Endothelial cell of umbilical vein (primary cell): ENCODE measurements at regions not wholly inside any gene's neighbourhood (a gene's known extent, or its start where the extent isn't known, plus 50 kb on each side); places are given as distances from the start of the nearest gene placed in this dataset.

Source experiments
- BruUV-seq: library from RNA; stranded (reverse); fragments of 400-500 nt; replicated peaks from 2 replicates; lab custom pipeline; 2021; lab: Mats Ljungman, UMichigan
- CTCF ChIA-PET: fragments of 300-600, 350-600 bp; sonication (Branson Sonifier 250); formaldehyde crosslinking; loops from one replicate; lab custom pipeline; 2021; ENCODE audit warnings: antibody characterized with exemption, inconsistent platforms; lab: Charles Lee
- POLR2A ChIA-PET: fragments of 300-600, 350-600 bp; sonication (Branson Sonifier 250); formaldehyde crosslinking; loops from one replicate; lab custom pipeline; 2021; ENCODE audit warnings: antibody characterized with exemption, inconsistent platforms; lab: Charles Lee
- DNase-seq: peaks from one replicate; pipeline ENCODE4 v3.0.0-alpha.2; 2011; ENCODE audit warnings: low read depth, low spot score
- FAIRE-seq: peaks from 2 replicates; lab custom pipeline; 2011; peaks lifted over from hg19 to GRCh38; lab: Jason Lieb, UNC
- H2AFZ ChIP-seq: 2 replicates; pipeline ENCODE4 v1.6.0; 2012; ENCODE audit warnings: low read depth, low read length, control low read depth, inconsistent platforms
- H3K27ac ChIP-seq: 2 replicates; pipeline ENCODE4 v1.5.1; 2011; ENCODE audit warnings: low read depth, mild to moderate bottlenecking, control low read depth, low read length, moderate library complexity; ENCODE audit not compliant: insufficient read depth
- H3K27me3 ChIP-seq, 2 experiments: 2 replicates each; pipeline versions ENCODE4 v1.6.0 to v1.6.1; 2011; ENCODE audit warnings: low read length in 2 of 2, mixed read lengths in 1 of 2; ENCODE audit not compliant: control insufficient read depth in 2 of 2, insufficient read depth in 2 of 2
- H3K36me3 ChIP-seq, 2 experiments: 2 replicates in 1 of 2; 3 replicates in 1 of 2; pipeline ENCODE4 v1.5.1; 2011; ENCODE audit warnings: low read length in 2 of 2, mild to moderate bottlenecking in 1 of 2, moderate library complexity in 1 of 2; ENCODE audit not compliant: control insufficient read depth in 2 of 2, insufficient read depth in 2 of 2; ENCODE audit errors: extremely low read depth in 1 of 2
- H3K4me1 ChIP-seq: 3 replicates; pipeline ENCODE4 v1.5.1; 2011; ENCODE audit warnings: mild to moderate bottlenecking, low read length; ENCODE audit not compliant: control insufficient read depth, insufficient read depth; ENCODE audit errors: extremely low read depth
- H3K4me2 ChIP-seq: 2 replicates; pipeline ENCODE4 v1.6.1; 2011; ENCODE audit warnings: low read length, control low read depth, mixed read lengths; ENCODE audit not compliant: insufficient read depth
- H3K4me3 ChIP-seq, 3 experiments: fragments of 200-600 bp in 1 of 3; sonication (generic), shearing (Covaris generic) in 1 of 3; replicated peaks in 1 of 3; 2 replicates each; pipeline ENCODE4 v1.5.1; 2011 to 2016; ENCODE audit warnings: control low read depth in 3 of 3, low read length in 3 of 3, mild to moderate bottlenecking in 2 of 3, inconsistent platforms in 1 of 3, low read depth in 1 of 3, moderate library complexity in 1 of 3; ENCODE audit not compliant: insufficient read depth in 1 of 3
- H3K79me2 ChIP-seq: 2 replicates; pipeline ENCODE4 v1.6.0; 2012; ENCODE audit warnings: low read length, inconsistent platforms; ENCODE audit not compliant: control insufficient read depth, insufficient read depth
- H3K9ac ChIP-seq: replicated peaks from 2 replicates; pipeline ENCODE3; 2011; ENCODE audit warnings: low read length, control low read depth; ENCODE audit not compliant: insufficient read depth; ENCODE audit errors: extremely low read depth
- H3K9me1 ChIP-seq: replicated peaks from 3 replicates; pipeline ENCODE4 v1.6.0; 2011; ENCODE audit warnings: mild to moderate bottlenecking, low read length; ENCODE audit not compliant: control insufficient read depth, insufficient read depth; ENCODE audit errors: extremely low read depth
- H3K9me3 ChIP-seq: replicated peaks from 2 replicates; pipeline ENCODE4 v1.5.1; 2012; ENCODE audit warnings: low read length, inconsistent platforms; ENCODE audit not compliant: control insufficient read depth, insufficient read depth
- H4K20me1 ChIP-seq: replicated peaks from 2 replicates; pipeline ENCODE3; 2011; ENCODE audit warnings: mild to moderate bottlenecking, low read length; ENCODE audit not compliant: control insufficient read depth, insufficient read depth; ENCODE audit errors: extremely low read depth
- EZH2 ChIP-seq: IDR thresholded peaks from 2 replicates; pipeline ENCODE4 v1.6.1; 2012; ENCODE audit warnings: borderline replicate concordance, low read depth, mild to moderate bottlenecking, moderate library complexity, low read length, inconsistent platforms; ENCODE audit not compliant: severe bottlenecking
- FOS ChIP-seq: IDR thresholded peaks from 2 replicates; pipeline ENCODE4 v1.6.1; 2011; ENCODE audit warnings: mild to moderate bottlenecking, low read length, moderate library complexity, borderline replicate concordance; ENCODE audit not compliant: insufficient read depth
- GATA2 ChIP-seq: IDR thresholded peaks from 2 replicates; pipeline ENCODE4 v1.7.0; 2011; ENCODE audit warnings: low read depth, mild to moderate bottlenecking, moderate library complexity, mixed read lengths, low read length; ENCODE audit not compliant: insufficient read length, insufficient read depth
- JUN ChIP-seq: IDR thresholded peaks from 2 replicates; pipeline ENCODE4 v1.6.1; 2011; ENCODE audit warnings: borderline replicate concordance, low read depth; ENCODE audit not compliant: insufficient read length, insufficient read depth
- MYC ChIP-seq: IDR thresholded peaks from one replicate; pipeline ENCODE4 v1.6.1; 2011; ENCODE audit warnings: mild to moderate bottlenecking, low read depth, low read length
- POLR2A ChIP-seq: IDR thresholded peaks from 2 replicates; pipeline ENCODE4 v1.6.1; 2012; ENCODE audit warnings: low read depth, mild to moderate bottlenecking, control low read depth, low read length
- POLR2AphosphoS5 ChIP-seq: IDR thresholded peaks from 2 replicates; pipeline ENCODE4 v1.6.1; 2012; ENCODE audit warnings: low read depth, mild to moderate bottlenecking, control low read depth, low read length, moderate library complexity; ENCODE audit not compliant: insufficient read depth
- dilution Hi-C: fragments of 300-500 bp; cut with MboI; formaldehyde crosslinking; loops from one replicate; pipeline ENCODE4 v1.15.0; 2019; ENCODE audit warnings: low sequenced_read_pairs; ENCODE audit not compliant: extremely low pct_ligation_motif_present
- intact Hi-C: fragments of 100-400 bp; cut with micrococcal nuclease; formaldehyde crosslinking; loops from one replicate; pipeline ENCODE4 v1.10.0; 2022
- TF ChIP-seq, protein P1 (sequence below): IDR thresholded peaks from 2 replicates; pipeline ENCODE4 v1.6.1; 2011; ENCODE audit not compliant: insufficient read depth, insufficient read length
- TF ChIP-seq, protein P2 (sequence below), 2 donors: IDR thresholded peaks; 1 replicate in 1 of 2; 2 replicates in 1 of 2; pipeline ENCODE4 v1.5.1; 2011; ENCODE audit warnings: low read length in 2 of 2, mild to moderate bottlenecking in 2 of 2, moderate library complexity in 2 of 2, control low read depth in 1 of 2, inconsistent platforms in 1 of 2, low read depth in 1 of 2; ENCODE audit not compliant: insufficient read depth in 1 of 2; ENCODE audit errors: extremely low read depth in 1 of 2

DNA sequence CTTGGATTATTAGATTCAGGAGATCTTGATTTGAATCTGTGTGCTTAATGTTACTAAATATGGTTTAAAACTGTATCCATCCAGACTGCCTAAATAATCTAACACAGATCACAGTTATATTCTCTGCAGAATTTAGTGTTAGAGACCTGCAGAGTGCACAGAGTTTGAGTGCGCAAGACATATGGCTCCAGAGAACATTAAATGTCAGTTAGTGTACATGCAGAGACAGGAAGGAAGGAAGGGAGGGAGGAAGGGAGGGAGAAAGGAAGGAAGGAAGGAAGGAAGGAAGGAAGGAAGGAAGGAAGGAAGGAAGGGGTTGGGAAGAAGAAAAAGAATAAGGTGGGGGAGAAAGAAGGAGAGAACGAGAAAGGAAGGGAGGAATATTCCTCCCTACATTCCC lies 210.0 kb upstream of the COX7C start:
- H3K9me3 ChIP-seq: no peaks in the 10 kb centered on the region
- H3K9ac ChIP-seq: no peak overlapping the region
- DNase-seq (no peak), FAIRE-seq (no peak)
- BruUV-seq: no TSS peak
- H3K36me3 ChIP-seq: no peaks in the 10 kb centered on the region
- CTCF ChIA-PET: no interaction called here
- H3K79me2 ChIP-seq: no peaks in the 10 kb centered on the region
- intact Hi-C loops: no loop called here
- H3K9me1 ChIP-seq: no peaks in the 10 kb centered on the region
- no peak overlapping the region for H2AFZ ChIP-seq
- TF ChIP-seq FOS: no peak
- no peak for TF ChIP-seq POLR2AphosphoS5
- TF ChIP-seq MYC: no peak
- no peak for TF ChIP-seq EZH2
- TF ChIP-seq, protein P1, sequence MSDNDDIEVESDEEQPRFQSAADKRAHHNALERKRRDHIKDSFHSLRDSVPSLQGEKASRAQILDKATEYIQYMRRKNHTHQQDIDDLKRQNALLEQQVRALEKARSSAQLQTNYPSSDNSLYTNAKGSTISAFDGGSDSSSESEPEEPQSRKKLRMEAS: no peak
- TF ChIP-seq GATA2: no peak
- TF ChIP-seq JUN: no peak
- TF ChIP-seq, protein P2, sequence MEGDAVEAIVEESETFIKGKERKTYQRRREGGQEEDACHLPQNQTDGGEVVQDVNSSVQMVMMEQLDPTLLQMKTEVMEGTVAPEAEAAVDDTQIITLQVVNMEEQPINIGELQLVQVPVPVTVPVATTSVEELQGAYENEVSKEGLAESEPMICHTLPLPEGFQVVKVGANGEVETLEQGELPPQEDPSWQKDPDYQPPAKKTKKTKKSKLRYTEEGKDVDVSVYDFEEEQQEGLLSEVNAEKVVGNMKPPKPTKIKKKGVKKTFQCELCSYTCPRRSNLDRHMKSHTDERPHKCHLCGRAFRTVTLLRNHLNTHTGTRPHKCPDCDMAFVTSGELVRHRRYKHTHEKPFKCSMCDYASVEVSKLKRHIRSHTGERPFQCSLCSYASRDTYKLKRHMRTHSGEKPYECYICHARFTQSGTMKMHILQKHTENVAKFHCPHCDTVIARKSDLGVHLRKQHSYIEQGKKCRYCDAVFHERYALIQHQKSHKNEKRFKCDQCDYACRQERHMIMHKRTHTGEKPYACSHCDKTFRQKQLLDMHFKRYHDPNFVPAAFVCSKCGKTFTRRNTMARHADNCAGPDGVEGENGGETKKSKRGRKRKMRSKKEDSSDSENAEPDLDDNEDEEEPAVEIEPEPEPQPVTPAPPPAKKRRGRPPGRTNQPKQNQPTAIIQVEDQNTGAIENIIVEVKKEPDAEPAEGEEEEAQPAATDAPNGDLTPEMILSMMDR (IDR thresholded peaks at IDR 0.05; ENCODE audit: extremely low read depth in 1 of 2, insufficient read depth in 1 of 2, low read depth in 1 of 2, low read length in 2 of 2): no peak
- TF ChIP-seq POLR2A: no peak
- POLR2A ChIA-PET: no interaction called here
- H4K20me1 ChIP-seq: no peaks in the 10 kb centered on the region
- H3K4me1 ChIP-seq: no peaks in the 10 kb centered on the region
- H3K27me3 ChIP-seq: no peaks in the 10 kb centered on the region
- no peak overlapping the region for H3K27ac ChIP-seq
- H3K4me3 ChIP-seq: no peak overlapping the region
- no peak overlapping the region for H3K4me2 ChIP-seq
- dilution Hi-C loops: no loop called here
